Vagina (tissue), 2 donors: ENCODE measurements at regions not wholly inside any gene's neighbourhood (a gene's known extent, or its start where the extent isn't known, plus 50 kb on each side); places are given as distances from the start of the nearest gene placed in this dataset.

Source experiments
- POLR2A ChIP-seq, 2 donors: fragments of 450-650 bp; IDR thresholded peaks; one replicate each; pipeline ENCODE4 v1.6.1; 2017; ENCODE audit warnings: antibody characterized with exemption in 2 of 2, mild to moderate bottlenecking in 2 of 2, moderate library complexity in 2 of 2
- TF ChIP-seq, protein P1 (sequence below), 3 experiments: fragments of 450-650 bp in 2 of 3; fragments of 200-600 bp in 1 of 3; sonication (generic) in 1 of 3; IDR thresholded peaks; one replicate each; pipeline ENCODE4 v1.5.1; 2017 to 2019; ENCODE audit warnings: antibody characterized with exemption in 3 of 3, mild to moderate bottlenecking in 2 of 3, moderate library complexity in 2 of 3

DNA sequence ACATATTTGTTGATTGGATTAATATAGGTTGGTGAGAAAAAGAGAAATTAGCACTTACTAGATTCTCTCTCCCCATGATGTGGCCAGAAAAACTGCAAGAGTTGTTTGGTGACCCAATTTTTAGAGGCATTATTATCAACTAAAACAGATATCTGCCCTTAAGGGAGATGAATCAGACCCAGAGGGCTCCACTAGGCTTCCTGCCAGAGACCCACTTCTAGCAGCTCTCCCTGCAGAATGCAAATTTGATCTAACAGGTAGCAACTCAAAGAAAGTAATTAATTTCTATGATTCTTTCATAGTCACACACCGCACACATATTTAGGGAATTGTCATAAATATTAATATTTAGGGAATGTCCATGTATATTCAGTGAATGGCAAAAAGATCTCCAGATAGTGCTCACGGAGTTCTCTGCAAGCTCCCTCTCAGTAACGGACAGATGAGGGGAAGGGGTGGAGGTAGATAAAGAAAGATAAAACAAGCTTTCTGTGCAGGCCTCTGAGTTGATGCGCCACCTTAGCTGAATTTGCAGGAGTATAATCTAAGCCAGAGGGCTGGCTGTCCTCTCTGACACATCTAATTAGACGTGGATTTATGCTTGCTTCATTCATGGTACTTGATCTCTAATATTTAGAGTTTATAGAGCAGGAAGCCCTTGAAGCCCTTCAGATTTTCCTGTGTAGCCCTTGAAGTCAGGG, 84.1 kb upstream of the CCDC190 start:
- TF ChIP-seq, protein P1, sequence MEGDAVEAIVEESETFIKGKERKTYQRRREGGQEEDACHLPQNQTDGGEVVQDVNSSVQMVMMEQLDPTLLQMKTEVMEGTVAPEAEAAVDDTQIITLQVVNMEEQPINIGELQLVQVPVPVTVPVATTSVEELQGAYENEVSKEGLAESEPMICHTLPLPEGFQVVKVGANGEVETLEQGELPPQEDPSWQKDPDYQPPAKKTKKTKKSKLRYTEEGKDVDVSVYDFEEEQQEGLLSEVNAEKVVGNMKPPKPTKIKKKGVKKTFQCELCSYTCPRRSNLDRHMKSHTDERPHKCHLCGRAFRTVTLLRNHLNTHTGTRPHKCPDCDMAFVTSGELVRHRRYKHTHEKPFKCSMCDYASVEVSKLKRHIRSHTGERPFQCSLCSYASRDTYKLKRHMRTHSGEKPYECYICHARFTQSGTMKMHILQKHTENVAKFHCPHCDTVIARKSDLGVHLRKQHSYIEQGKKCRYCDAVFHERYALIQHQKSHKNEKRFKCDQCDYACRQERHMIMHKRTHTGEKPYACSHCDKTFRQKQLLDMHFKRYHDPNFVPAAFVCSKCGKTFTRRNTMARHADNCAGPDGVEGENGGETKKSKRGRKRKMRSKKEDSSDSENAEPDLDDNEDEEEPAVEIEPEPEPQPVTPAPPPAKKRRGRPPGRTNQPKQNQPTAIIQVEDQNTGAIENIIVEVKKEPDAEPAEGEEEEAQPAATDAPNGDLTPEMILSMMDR (IDR thresholded peaks at IDR 0.05) = no peak
- no peak for TF ChIP-seq POLR2A (IDR thresholded peaks at IDR 0.05)
